ENCODE measurements at regions not wholly inside any gene's neighbourhood (a gene's known extent, or its start where the extent isn't known, plus 50 kb on each side); places are given as distances from the start of the nearest gene placed in this dataset.

DNA sequence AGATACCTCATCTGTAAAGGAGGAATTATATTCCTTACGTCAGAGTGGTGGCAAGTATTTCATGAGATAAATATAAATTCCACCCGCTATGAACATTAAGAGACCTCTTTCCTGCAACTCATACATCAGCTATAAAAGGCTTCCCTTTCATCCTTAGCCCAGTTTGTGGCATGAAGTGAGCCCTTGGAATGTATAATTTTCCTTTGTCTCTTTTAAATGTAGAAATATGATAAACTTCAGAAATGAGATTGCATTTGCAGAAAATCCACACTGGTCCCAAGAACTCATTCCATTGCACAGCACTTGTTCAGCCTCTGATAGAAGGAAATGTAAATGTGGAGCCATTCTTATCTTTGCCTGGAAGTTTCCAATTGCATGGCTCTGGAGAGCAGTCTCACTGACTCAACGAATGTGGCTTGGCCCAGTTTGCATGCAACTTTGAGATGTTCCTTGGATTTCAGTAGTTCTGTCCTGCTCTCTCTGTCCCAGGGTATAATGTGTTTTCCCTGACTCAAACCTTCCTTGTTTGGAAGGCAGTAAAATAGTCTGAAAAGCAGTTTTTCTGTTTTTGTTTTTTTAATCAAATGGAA, 746.4 kb downstream of the CDH11 start:
- no peaks in the 10 kb centered on the region for H3K9me3 ChIP-seq
- intact Hi-C loops (cut with DNase I): no loop called here
- peaks cover 0 to 1% (median 0%) of the 10 kb centered on the region in 12 donors for H3K4me1 ChIP-seq
- ATAC-seq (no peak), DNase-seq (no peak)
- no peaks in the 10 kb centered on the region for H3K36me3 ChIP-seq
- TF ChIP-seq POLR2A (IDR thresholded peaks at IDR 0.05): no peak
- TF ChIP-seq, protein P1, sequence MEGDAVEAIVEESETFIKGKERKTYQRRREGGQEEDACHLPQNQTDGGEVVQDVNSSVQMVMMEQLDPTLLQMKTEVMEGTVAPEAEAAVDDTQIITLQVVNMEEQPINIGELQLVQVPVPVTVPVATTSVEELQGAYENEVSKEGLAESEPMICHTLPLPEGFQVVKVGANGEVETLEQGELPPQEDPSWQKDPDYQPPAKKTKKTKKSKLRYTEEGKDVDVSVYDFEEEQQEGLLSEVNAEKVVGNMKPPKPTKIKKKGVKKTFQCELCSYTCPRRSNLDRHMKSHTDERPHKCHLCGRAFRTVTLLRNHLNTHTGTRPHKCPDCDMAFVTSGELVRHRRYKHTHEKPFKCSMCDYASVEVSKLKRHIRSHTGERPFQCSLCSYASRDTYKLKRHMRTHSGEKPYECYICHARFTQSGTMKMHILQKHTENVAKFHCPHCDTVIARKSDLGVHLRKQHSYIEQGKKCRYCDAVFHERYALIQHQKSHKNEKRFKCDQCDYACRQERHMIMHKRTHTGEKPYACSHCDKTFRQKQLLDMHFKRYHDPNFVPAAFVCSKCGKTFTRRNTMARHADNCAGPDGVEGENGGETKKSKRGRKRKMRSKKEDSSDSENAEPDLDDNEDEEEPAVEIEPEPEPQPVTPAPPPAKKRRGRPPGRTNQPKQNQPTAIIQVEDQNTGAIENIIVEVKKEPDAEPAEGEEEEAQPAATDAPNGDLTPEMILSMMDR (IDR thresholded peaks at IDR 0.05): no peak
- no peaks in the 10 kb centered on the region for H3K27me3 ChIP-seq
- no peak overlapping the region for H3K27ac ChIP-seq
- H3K4me3 ChIP-seq: no peak overlapping the region
- 67 to 72% (median 69%) methylated on average over 3 of the region's 3 CpGs for WGBS, 4 donors

DNA sequence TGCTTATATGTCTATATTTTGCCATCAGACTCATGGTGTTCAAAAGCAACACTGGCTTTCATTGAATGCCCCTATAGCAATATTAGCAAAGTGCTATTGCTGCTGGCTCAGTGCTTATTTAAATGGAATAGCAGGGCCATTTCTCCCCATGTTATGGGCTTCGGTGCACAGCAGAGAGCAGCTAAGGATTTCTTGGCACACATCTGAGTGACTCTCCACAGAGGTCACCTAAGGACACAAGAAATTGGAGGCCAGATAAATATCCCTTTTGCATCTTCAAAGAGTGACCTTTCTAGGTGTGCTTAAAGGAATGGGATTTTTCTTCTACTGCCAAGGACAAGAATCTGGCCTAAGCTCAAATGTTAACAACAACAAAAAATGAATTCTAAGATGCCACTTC, 751.8 kb downstream of the CDH11 start:
- H3K27ac ChIP-seq: no peak overlapping the region
- no peaks in the 10 kb centered on the region for H3K27me3 ChIP-seq
- intact Hi-C loops (cut with DNase I): no loop called here
- WGBS, 4 donors: 14 to 25% (median 20%) methylated on average over 1 of the region's 1 CpG
- peaks cover 0 to 7% (median 0%) of the 10 kb centered on the region in 12 donors for H3K4me1 ChIP-seq
- H3K9me3 ChIP-seq: no peaks in the 10 kb centered on the region
- DNase-seq: no peak
- H3K36me3 ChIP-seq: no peaks in the 10 kb centered on the region
- no peak overlapping the region for H3K4me3 ChIP-seq
- TF ChIP-seq POLR2A (IDR thresholded peaks at IDR 0.05): no peak
- TF ChIP-seq, protein P1 (IDR thresholded peaks at IDR 0.05): no peak
- peak in 3 of 4 donors; percentile 39 to 62 (median 54) for ATAC-seq

DNA sequence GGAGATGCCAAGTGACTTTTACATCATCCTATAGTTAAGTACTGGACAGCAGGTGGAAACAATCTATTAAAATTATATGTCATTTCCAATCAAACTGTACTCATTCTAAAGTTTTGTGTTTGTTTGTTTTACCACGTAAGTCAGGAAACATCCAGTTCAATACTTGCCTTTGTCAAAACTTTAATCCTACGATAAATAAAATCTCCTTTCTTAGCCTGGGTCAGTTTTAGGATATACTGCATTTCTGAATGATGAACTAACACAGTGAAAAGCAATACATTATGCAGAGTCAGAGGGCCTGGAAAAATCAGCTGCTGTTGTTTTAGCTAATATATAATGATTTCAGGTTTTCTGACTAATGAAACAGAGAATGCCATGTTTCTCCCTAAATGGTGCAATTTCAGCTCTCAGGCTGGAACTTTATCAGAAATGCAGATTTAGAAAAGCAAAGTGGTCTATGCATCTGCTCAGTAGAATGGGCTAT, 756.4 kb downstream of the CDH11 start:
- intact Hi-C loops (cut with DNase I): no loop called here
- no peak for TF ChIP-seq POLR2A (IDR thresholded peaks at IDR 0.05)
- TF ChIP-seq, protein P1 (IDR thresholded peaks at IDR 0.05): no peak
- H3K4me1 ChIP-seq: peaks cover 0 to 6% (median 0%) of the 10 kb centered on the region in 12 donors
- H3K27ac ChIP-seq: no peak overlapping the region
- no peak overlapping the region for H3K4me3 ChIP-seq
- H3K27me3 ChIP-seq: no peaks in the 10 kb centered on the region
- no peaks in the 10 kb centered on the region for H3K36me3 ChIP-seq
- WGBS, 4 donors: 61 to 85% (median 82%) methylated on average over 2 of the region's 2 CpGs
- DNase-seq: no peak
- ATAC-seq: no peak
- no peaks in the 10 kb centered on the region for H3K9me3 ChIP-seq

DNA sequence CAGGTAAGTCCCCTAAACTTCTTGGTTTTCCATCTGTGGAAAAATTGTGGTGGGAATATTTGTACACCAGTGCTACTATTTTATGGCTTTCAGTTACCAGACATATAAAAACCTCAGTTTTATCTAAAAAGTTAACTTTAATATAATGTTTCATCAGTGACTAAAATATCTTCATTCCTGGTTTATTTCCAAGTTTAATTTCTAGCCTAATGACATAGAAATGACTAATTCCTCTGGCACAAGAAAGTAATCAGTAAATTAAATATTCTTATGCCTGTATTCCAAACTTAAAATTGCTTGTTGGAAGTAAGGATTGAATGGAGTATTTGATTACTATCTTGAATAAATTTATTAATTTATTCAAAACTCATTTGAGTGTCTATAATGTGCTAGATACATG, 757.0 kb downstream of the CDH11 start:
- H3K4me1 ChIP-seq: peaks cover 0 to 2% (median 0%) of the 10 kb centered on the region in 12 donors
- no peaks in the 10 kb centered on the region for H3K36me3 ChIP-seq
- intact Hi-C loops (cut with DNase I): no loop called here
- no peaks in the 10 kb centered on the region for H3K9me3 ChIP-seq
- H3K27me3 ChIP-seq: no peaks in the 10 kb centered on the region
- no peak for DNase-seq
- no peak overlapping the region for H3K4me3 ChIP-seq
- ATAC-seq: no peak
- TF ChIP-seq POLR2A (IDR thresholded peaks at IDR 0.05): no peak
- TF ChIP-seq, protein P1 (IDR thresholded peaks at IDR 0.05): no peak
- no peak overlapping the region for H3K27ac ChIP-seq
